Hindlimb muscle (tissue), 1 donor: ENCODE measurements at regions not wholly inside any gene's neighbourhood (a gene's known extent, or its start where the extent isn't known, plus 50 kb on each side); places are given as distances from the start of the nearest gene placed in this dataset.
"Not testable (repeated sequence)": the region's sequence is repeated elsewhere in the genome, so short reads cannot be mapped to it uniquely, and the experiment has no call there.

Experiments used
- DNase-seq: peaks from one replicate; pipeline ENCODE4 v3.0.0-alpha.2; 2013

DNA sequence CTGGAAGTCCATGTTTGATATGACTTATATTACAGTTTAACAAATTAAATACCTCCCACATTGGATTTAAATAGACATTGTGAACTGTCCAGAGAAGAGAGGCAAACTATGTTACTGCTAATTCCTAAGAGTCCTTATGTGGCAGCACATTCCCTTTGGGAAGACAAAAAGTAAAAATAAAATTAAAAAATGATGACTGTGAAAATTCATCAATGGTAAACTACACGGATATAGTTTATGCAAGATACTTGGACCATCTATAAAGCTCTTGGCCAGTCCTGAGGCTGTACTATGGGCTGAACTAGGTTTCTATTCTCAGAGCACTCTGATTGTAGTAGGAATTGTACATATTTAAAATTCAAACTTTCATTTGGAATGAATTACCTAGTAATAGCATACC is 206.4 kb downstream of the LRRK2 start:
- no peak for DNase-seq

DNA sequence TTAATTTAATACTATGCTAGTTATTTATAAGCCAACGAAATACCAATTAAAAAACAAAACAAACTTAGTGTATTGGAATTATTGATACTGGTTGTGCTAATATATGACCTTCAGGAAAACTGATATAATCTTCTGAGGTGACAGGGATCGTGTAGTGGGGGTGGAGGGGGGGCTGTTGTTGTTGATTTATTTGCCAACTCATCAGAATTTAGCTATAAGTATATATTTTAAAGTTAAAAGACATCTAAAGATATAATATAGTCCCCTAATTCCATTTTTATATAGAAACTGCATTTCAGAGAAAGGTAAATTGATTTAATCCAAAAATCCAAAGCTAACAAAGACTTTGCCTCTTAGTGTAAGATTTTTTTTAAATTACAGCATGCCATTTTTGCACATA is 210.5 kb downstream of the LRRK2 start:
- DNase-seq: no peak

DNA sequence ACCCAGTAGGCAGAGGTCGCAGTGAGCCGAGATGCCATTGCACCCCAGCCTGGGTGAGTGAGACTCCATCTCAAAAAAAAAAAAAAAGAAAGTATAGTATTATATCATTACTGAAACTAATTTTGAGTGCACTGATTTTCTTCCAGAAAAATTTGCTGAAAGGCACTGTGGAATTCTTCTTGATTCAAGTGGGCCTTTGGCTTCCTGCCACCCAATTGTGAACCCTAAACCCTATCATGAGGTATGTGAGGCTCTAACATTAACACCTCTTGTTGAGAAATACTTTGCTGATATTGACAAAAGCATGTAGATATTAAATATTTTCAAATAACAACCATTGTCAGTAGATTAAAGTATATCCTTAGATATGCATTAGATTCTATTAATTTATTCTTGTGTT is 211.2 kb downstream of the LRRK2 start:
- no peak for DNase-seq

DNA sequence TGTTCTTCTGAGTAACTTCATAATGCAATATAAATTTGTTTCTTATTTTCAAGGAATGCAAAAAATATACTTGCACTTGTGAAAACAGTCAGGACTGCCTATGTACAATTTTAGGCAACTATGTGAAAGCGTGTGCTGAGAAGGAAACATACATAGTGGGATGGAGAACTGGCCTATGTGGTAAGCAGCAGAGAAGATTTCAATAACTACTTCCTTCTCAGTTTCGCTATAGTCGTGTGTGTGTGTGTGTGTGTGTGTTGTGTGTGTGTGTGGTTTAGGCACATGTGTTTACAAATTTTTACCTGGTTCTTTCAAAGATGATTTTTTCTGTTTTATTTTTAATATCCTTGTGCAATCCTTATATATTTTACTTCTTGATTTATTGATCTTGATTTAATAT is 211.8 kb downstream of the LRRK2 start:
- no peak for DNase-seq

DNA sequence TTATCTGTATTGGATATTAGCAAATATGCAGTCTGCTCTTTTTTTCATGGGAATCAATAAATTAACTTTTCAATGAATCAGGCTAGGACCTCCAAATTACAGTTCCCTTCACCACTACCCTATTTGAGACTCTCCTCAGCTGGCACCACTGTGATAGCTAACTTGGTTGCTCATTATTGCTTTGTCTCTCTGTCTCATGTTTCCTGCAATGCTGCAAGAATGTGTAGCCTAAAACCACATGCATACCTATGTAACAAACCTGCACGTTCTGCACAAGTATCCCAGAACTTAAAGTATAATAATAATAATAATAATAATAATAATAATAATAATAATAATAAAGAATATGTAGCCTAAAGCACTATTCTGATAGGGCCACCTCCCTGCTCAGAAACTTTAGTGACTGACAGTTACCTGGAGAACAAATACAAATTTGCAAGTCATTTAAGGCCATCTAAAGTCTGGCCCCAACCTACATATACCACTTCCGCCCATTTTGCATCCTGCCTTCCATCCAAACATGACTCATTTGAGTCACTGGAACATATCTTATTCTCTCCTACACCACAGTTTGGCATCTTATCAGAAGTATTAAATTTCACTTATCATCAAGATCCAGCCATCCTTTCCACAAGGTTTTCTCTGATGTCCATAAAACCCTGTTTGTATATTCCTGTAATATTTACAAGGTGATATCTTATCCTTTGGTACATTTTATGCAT is 215.1 kb downstream of the LRRK2 start:
- DNase-seq: no peak

DNA sequence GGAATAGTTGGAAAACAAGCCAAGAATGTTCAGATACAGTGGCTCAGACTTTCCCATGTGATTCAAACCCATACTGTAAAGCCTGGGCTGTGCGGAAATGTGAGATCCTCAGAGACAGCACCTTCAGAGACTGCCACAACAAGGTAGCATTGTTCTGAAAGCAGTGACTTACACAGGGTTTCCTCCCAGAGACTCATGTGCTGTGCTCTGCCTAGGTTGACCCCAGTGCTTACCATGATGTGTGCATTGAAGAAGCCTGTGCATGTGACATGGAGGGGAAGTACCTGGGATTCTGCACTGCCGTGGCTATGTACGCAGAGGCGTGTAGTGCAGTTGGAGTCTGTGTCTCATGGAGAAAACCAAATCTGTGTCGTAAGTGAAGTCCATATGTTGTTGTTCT is 219.4 kb downstream of the LRRK2 start:
- DNase-seq: no peak

DNA sequence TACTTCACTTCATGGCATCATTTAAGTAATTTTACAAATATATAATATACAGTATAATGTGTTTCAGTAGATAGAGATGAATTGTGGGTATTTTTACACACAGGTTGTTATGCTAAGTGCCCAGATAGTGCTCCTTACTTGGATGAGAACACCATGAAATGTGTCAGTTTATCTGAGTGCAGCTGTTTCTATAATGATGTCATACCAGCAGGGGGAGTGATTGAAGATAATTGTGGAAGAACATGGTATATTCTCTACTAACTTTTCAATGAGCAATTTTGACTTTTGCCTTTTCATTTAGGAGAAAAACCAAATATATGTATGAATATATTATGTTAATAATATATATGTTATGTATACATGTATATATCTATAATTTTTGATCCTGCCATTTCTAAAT is 221.6 kb downstream of the LRRK2 start:
- peak; percentile 0 for DNase-seq

DNA sequence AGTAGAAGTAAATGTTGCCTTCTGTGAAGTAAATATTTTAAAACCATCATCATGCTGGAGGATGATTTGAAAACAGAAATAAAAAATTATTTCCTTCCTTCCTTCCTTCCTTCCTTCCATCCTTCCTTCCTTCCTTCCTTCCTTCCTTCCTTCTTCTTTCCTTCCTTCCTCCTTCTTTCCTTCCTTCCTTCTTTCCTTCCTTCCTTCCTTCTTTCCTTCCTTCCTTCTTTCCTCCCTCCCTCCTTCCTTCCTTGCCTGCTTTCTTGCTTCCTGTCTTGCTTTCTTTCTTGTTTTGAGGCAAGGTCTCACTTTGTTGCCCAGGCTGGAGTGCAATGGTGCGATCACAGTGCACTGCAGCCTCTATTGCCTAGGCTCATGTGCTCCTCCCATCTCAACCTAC is 223.7 kb downstream of the LRRK2 start:
- DNase-seq: not testable (repeated sequence)

DNA sequence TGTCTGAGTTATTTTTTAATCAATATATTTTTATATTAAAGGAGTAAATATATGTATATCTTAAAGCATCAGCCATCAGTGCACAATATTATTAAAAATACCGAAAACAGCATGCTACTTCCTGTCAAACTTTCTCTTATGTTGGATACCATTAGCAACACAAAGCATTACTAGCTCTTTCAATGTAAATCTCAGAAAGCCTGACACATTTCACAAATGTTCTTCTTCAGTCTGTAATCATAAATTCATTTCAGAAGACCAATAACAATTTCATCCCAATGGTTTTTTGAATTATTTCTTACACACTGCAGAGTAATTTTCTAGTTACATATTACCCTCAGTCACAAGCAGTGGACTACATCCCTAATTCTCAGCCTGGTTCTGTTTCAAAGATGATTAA is 226.9 kb downstream of the LRRK2 start:
- DNase-seq: no peak

DNA sequence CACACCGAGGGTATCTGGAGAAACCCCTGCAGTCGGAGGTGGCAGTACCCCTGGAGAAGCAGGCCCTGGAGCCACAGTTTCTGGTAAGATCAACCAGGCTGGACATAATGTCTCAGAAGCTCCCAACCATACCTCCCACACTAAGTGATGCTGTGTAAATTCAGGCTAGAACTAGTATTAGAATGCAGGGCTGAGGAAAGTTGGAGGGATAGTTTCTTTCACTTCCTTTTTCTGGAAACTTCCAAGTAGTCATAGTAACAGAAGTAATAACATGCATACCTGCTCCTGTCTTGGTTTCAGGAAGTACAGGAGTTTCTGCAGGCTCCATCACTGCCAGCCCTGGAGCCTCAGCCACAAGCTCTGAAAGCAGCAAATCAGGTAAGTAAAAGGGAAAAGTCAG is 228.1 kb upstream of the CNTN1 start:
- no peak for DNase-seq

DNA sequence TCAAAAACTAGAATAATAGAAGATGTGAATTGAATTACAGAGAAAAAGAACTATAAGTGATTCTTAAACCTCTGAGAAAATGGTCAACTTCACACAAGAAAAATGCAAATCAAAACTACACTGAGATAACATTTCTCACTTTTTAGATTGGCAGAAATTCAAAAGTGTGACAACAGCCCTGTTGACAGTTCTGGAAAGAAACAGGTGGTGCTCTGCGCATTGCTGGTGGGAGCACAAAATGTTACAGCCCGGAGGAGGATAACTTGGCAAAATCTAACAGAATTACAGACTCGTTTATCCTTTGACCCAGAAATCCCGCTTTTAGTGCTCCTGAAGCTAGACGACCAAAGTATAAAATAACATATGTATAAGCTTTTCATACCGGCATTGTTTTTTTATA is 222.5 kb upstream of the CNTN1 start:
- DNase-seq: no peak

DNA sequence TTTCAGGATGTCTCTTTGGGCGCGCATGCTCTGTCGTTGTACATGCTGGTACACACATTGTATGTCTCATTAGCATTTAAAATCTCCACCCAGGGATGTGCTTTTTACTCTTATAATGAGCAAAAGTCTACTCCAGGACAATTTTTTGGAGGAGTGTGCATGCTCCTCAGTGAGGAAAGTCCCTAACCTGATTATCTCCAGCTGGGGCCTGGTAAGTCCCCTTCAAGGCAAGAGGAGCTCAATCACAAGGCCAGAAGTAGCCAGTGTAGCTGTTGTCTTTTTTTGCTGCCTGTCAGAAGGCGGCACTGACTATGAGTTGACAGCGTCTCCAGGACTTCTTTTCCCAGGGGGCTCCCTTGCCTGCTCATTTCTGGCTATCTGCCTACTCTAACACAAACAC is 218.3 kb upstream of the CNTN1 start:
- no peak for DNase-seq

DNA sequence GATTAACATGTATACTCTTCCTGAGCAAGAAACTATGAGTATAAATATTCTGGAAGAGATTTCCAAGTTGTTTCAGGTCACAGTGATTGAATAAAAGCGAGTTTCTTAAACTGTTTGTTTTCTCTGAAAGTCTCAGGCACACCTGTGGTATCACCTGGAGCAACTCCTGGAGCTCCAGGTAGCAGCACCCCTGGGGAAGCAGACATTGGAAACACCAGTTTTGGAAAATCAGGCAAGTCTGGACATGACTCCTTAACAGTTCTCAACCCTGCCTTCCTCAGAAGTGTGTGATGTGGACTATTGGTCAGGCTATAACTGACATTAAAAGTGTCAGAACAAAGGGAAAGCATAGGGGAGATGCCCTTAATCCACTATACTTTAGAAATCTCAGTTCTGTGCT is 217.6 kb upstream of the CNTN1 start:
- no peak for DNase-seq

DNA sequence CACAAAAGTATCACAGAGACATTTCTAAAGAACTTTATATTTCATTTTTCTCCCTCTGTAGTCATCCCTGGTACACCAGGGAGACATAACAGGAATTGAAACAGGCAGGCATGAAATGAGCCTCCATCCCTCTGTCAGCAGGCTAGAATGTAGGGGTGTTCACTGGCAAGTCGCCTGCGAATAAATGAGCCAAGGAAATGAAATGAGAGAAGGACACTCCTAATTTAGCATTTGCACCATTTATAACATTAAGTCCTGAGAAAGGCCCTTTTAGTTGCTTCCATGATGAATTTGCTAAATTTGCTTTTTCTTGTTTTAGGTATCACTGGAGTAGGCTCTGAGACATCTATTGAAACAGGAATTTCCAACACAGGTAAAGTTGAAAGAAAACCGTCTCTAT is 192.4 kb upstream of the CNTN1 start:
- DNase-seq: no peak

DNA sequence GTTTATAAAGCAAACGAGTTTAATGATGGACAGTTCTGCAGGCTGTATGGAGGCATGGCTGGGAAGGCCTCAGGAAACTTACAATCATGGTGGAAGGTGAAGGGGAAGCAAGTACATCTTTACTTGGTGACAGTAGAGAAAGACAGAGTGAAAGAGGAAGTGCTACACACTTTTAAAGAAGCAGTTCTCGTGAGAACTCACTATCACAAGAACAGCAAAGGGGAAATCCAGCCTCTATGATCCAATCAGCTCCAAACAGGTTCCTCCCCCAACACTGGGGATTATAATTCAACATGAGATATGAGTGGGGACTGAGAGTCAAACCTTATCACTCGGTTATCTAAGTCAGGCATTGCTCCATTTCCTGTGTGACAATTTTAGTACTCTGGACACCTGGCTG is 189.9 kb upstream of the CNTN1 start:
- DNase-seq: no peak

DNA sequence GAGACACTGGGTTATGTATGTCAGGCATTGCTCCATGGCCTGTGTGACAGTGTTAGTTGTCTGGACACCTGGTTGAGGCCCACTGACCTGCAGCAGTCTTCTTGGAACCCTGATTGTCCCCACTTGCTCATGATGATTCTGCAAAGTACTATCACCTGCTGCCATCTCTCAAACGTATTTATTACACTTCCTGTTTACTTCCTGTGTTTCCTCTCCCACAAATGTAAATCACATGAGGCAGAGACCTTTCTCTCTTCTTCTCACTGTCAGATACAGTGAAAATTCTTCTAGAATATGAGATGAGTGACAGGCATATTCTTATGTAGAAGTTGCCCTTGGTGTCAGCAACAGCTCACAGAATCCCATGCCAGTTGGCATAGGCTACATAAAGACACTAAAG is 186.9 kb upstream of the CNTN1 start:
- DNase-seq: no peak

DNA sequence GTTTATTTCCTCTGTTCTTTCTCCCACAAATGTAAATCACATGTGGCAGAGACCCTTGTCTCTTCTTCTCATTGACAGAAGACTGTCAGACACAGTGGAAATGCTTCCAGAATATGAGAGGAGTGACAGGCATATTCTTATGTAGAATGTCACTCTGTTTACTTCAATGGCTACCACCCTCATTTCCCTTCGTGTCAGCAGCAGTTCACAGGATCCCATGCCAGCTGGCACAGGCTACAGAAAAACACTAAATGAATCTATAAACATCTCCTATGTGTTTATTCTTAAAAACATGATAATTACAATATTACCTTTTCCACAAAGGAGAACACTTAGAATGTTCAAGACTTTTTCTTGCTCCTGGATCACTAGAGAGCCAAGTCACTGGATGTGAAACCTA is 183.8 kb upstream of the CNTN1 start:
- DNase-seq: no peak

DNA sequence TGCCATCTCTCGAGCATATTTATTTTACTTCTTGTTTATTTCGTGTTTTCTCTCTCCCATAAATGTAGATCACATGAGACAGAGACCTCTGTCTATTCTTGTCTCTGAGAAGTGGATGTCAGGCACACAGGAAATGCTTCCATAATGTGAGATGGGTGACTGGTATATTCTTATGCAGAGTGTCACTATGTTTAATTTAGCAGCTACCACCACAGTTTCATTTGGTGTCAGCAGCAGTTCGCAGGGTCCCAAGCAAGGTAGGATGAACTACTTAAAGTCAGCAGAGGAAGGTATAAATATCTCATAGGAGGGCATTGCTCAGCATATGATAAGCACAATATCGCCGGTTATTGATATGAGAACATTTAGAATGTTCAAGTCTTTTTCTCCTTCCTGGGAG is 180.9 kb upstream of the CNTN1 start:
- no peak for DNase-seq

DNA sequence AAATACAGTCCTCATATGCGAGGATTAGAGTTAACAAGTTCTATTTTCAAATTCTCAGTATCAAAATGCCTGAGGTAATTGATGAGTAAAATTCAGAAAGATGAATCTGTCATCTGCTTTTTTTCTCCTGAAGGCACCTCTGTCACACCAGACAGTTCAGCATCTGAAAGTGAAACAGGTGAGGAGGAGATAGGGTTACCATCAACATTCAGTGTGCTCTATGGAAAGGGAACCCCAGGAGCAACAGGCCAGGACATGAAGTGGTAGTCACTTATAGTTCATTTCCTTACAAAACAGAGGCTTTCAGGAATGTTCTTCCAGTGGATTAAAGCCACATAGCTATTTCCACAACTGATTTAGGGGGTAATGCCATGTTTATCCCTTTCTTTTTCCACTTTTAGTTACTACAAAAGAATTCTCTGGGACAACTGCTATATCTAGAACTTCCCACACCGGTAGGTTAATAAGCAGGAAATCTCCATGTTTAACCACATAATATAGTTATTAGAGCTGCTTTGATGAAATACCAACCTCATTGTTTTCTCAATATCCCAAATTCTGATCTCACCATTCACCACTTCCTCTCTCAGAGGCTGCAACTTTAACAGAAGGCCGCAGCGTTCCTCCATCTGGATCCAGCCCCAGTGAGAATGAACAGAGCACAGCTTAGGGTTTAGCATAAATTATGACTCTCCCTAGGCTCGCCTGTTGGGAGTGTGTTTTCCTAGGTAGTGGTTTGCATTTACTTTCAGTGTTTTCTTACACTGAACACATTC is 177.0 kb upstream of the CNTN1 start:
- no peak for DNase-seq

DNA sequence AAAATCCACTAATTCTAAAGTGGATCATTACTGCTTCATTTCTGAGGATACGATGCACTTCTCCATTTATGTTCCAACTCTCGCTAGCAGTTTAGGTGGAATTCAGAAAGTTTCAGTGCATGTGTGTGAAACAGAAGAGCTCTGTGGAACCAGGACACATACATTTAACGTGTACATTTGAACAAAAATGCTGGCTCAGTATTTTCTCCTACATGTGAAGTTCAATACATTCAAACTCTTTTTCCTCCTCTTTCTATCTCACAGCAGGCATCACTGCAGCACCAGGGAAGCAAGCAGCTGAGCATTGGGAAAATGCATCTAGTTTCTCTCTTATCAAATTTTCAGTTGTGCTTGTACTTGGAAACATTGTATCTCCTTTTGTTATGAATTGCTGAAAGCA is 169.4 kb upstream of the CNTN1 start:
- DNase-seq: no peak

DNA sequence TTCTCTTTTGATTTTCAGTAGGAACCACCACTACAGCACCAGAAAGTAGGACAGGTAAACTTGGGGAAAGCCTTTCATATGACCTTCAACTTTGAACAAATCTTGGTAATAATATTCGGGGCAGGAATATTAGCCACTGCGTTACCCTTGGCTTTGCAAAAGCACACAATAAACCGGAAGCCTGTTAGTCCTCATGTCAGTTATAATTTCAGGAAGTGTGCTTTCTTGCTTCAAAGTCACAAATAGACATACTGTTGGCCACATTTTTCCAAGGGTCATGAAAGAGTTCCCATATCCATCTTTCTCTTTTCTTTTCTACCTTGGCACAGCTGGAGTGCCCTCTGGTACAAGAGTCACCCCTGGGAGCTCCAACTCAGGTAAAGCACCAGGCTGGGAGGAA is 167.2 kb upstream of the CNTN1 start:
- no peak for DNase-seq

DNA sequence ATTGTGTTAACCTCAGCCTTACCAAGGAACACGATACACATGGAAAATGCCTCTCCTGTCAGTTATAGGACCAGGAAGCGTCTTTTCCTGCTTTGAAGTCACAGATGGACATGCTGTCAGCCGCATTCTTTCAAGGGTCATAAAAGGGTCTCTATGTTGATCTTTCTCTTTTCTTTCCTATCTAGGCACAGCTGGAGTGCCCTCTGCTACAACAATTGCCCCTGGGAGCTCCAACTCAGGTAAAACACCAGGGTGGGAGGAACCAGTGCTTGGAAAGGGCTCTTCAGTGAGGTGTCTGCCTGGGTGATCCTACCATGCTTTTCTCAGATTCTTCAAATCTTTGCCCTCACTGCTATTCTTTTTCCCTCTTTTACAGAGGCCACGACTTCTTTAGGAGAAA is 157.4 kb upstream of the CNTN1 start:
- DNase-seq: no peak

DNA sequence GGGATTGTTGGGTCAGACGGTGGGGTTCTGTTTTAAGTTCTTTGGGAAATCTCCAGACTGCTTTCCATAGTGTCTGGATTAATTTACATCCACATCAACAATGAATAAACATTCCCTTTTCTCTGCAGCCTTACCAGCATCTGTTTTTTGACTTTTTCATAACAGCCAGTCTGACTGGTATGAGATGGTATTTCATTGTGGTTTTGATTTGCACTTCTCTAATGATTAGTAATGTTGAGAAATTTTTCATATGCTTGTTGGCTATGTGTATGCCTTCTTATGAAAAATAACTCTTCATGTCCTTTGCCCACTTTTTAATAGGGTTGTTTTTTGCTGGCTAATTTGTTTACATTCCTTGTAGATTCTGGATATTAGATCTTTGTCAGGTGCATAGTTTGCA is 140.8 kb upstream of the CNTN1 start:
- no peak for DNase-seq

DNA sequence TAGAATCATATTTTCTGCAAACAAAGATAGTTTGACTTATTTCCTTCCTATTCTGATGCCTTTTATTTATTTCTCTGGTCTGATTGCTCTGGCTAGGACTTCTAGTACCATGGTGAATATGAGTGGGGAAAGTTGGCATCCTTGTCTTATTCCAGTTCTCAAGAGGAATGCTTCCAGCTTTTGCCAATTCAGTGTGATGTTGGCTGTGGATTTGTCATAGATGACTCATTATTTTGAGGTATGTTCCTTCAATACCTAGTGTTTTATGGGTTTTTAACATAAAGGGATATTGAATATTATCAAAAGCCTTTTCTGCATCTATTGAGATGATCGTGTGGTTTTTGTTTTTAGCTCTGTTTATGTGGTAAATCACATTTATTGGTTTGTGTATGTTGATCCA is 139.4 kb upstream of the CNTN1 start:
- DNase-seq: no peak

DNA sequence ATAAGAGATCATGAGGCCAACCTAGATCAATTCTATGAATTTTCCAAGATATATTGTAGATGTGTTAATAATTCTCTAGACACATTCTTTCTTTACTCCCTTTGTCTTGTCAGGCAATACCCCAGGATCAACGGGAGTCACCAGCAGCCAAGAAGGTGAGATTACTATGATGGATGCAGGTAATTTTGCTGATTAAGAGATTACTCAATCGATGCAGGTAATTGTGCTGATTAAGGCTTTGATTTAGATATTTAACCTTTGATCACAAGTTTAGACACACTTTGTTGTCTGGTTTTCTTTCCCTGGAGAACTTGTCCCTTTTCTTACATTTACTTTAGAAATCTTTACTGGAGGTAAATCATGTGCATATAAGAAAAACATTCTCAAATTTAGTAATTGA is 134.3 kb upstream of the CNTN1 start:
- DNase-seq: no peak
